ENCODE measurements at regions not wholly inside any gene's neighbourhood (a gene's known extent, or its start where the extent isn't known, plus 50 kb on each side); places are given as distances from the start of the nearest gene placed in this dataset.

- H2BK15ac ChIP-seq (ENCODE audit: low read depth, low read length) = no peak overlapping the region
- no peak overlapping the region for H2BK5ac ChIP-seq (ENCODE audit: low read depth, low read length, poor library complexity, severe bottlenecking)
- H3K36me3 ChIP-seq (ENCODE audit: control insufficient read depth, insufficient read depth, low read length) = no peaks in the 10 kb centered on the region
- H3K27me3 ChIP-seq (ENCODE audit: control insufficient read depth, insufficient read depth, low read length) = peaks cover 45% of the 10 kb centered on the region
- H3K27ac ChIP-seq (ENCODE audit: insufficient read depth, low read length) = peak overlapping the region; percentile 37; the same call in 1 of the 2 replicates
- H3K9me1 ChIP-seq (ENCODE audit: insufficient read depth, low read length) = peaks cover 4% of the 10 kb centered on the region; the same call in 1 of the 2 replicates
- 8% methylated on average over 5 of the region's 5 CpGs; no CpG with 5 or more reads in 1 of the 2 experiments for WGBS, 2 experiments (ENCODE audit: extremely low coverage in 2 of 2, insufficient read length in 1 of 2)
- in situ Hi-C loops (cut with MboI; ENCODE audit: low sequenced_read_pairs) = no loop called here
- no peak overlapping the region; the same call in 1 of the 2 replicates for H4K5ac ChIP-seq (ENCODE audit: low read depth, low read length)
- no peak overlapping the region for H3K56ac ChIP-seq (ENCODE audit: extremely low read depth, insufficient read depth, low read length)
- no peak overlapping the region for H2BK120ac ChIP-seq (ENCODE audit: low read depth, low read length)
- ATAC-seq (ENCODE audit: low read depth) (peak; percentile 64), DNase-seq (no peak)
- H4K8ac ChIP-seq (ENCODE audit: low read depth in 2 of 2, low read length in 2 of 2) = no peak overlapping the region
- no peak overlapping the region for H3K4ac ChIP-seq (ENCODE audit: low read depth, low read length)
- ChIA-PET POLR2A (ENCODE audit: unreplicated experiment) (no interaction called here), CTCF (no interaction called here)
- no peak overlapping the region; the same call in 1 of the 2 replicates for H3K4me2 ChIP-seq (ENCODE audit: low read depth, low read length)
- no peaks in the 10 kb centered on the region for H3K9me3 ChIP-seq (ENCODE audit: control insufficient read depth, insufficient read depth, low read length)
- no peak overlapping the region for H3K9ac ChIP-seq (ENCODE audit: low read depth, low read length)
- no peak overlapping the region for H2AK9ac ChIP-seq (replicated peaks; ENCODE audit: low read depth, low read length, poor library complexity)
- H3K4me3 ChIP-seq (ENCODE audit: insufficient read depth, low read depth, low read length) = no peak overlapping the region
- no TSS peak for BruUV-seq (replicated peaks)
- H2BK20ac ChIP-seq (ENCODE audit: low read depth, low read length) = no peak overlapping the region
- no peak overlapping the region for H3K14ac ChIP-seq (replicated peaks; ENCODE audit: low read depth, low read length)
- TF ChIP-seq RAD21 (IDR thresholded peaks at IDR 0.05; ENCODE audit: low read length) (no peak), BHLHE40 (IDR thresholded peaks at IDR 0.05; ENCODE audit: low read depth, low read length) (no peak), MAZ (IDR thresholded peaks at IDR 0.05; ENCODE audit: borderline replicate concordance, low read depth, low read length) (no peak), MAFK (IDR thresholded peaks at IDR 0.05; ENCODE audit: low read depth, low read length) (no peak), CTCF (conservative IDR thresholded peaks at IDR 0.05; ENCODE audit: low read depth, low read length) (no peak), SMC3 (IDR thresholded peaks at IDR 0.05; ENCODE audit: low read depth, low read length) (no peak), MXI1 (IDR thresholded peaks at IDR 0.05; ENCODE audit: borderline replicate concordance, low read depth, low read length) (no peak), NFE2L2 (IDR thresholded peaks at IDR 0.05; ENCODE audit: low read depth, low read length) (no peak), RFX5 (IDR thresholded peaks at IDR 0.05; ENCODE audit: low read depth, low read length) (no peak), CEBPB (IDR thresholded peaks at IDR 0.05; ENCODE audit: low read depth, low read length) (no peak), POLR2A (IDR thresholded peaks at IDR 0.05; ENCODE audit: low read depth, low read length) (no peak), CHD1 (IDR thresholded peaks at IDR 0.05; ENCODE audit: low read depth, low read length) (no peak), ELK1 (IDR thresholded peaks at IDR 0.05; ENCODE audit: borderline replicate concordance, low read depth, low read length) (no peak), FOS (IDR thresholded peaks at IDR 0.05; ENCODE audit: low read depth, low read length) (no peak), USF2 (IDR thresholded peaks at IDR 0.05; ENCODE audit: low read depth, low read length) (no peak)
- H3K18ac ChIP-seq (ENCODE audit: low read depth, low read length) = no peak overlapping the region
- H2AK5ac ChIP-seq (ENCODE audit: low read depth, low read length) = no peak overlapping the region
- no peak overlapping the region for H2AFZ ChIP-seq (replicated peaks; ENCODE audit: low read length, poor library complexity)
- dilution Hi-C loops (cut with HindIII; ENCODE audit: low sequenced_read_pairs, unreplicated experiment) = no loop called here
- intact Hi-C loops (cut with micrococcal nuclease) = no loop called here
- no peaks in the 10 kb centered on the region for H4K20me1 ChIP-seq (ENCODE audit: insufficient read depth, low read length)
- no peak overlapping the region for H4K91ac ChIP-seq (ENCODE audit: insufficient read depth, low read depth, low read length)
- no peaks in the 10 kb centered on the region for H3K79me1 ChIP-seq (ENCODE audit: low read depth in 1 of 2, low read length in 2 of 2)
- H3K23ac ChIP-seq (ENCODE audit: low read depth, low read length) = no peak overlapping the region
- H3K4me1 ChIP-seq (ENCODE audit: control insufficient read depth, insufficient read depth, low read length) = peaks cover 5% of the 10 kb centered on the region; the same call in 1 of the 2 replicates
Measured at GRCh38 chr14:75366963-75367362, 60.9 kb upstream of the JDP2 start.
